Activated B cell treated with CpG ODN at 0.5 μM for 24 hours (primary cell): ENCODE measurements at regions not wholly inside any gene's neighbourhood (a gene's known extent, or its start where the extent isn't known, plus 50 kb on each side); places are given as distances from the start of the nearest gene placed in this dataset.

Experiments used
- ATAC-seq: fragments of 200-7000 bp; cut with Tn5 transposase; one replicate; pipeline ENCODE4 v1.10.0; 2021; ENCODE audit warnings: low read depth, mild to moderate bottlenecking, moderate library complexity
- CTCF ChIA-PET: fragments of 350-600 bp; sonication (Branson Sonifier 250); formaldehyde crosslinking; loops from one replicate; lab custom pipeline; 2021; ENCODE audit warnings: antibody characterized with exemption; lab: Charles Lee
- POLR2A ChIA-PET: fragments of 350-600 bp; sonication (Branson Sonifier 250); formaldehyde crosslinking; loops from one replicate; lab custom pipeline; 2021; ENCODE audit warnings: antibody characterized with exemption; lab: Charles Lee
- DNase-seq: peaks from one replicate; pipeline ENCODE4 v3.0.0; 2022
- H3K27ac Mint-ChIP-seq: one replicate; pipeline ENCODE4 v1.8.0; 2020; ENCODE audit warnings: mixed read lengths
- H3K27me3 Mint-ChIP-seq: one replicate; pipeline ENCODE4 v1.8.0; 2021; ENCODE audit warnings: mixed read lengths
- H3K36me3 Mint-ChIP-seq: one replicate; pipeline ENCODE4 v1.8.0; 2021; ENCODE audit warnings: low read depth, mixed read lengths
- H3K4me1 Mint-ChIP-seq: one replicate; pipeline ENCODE4 v1.8.0; 2021; ENCODE audit warnings: mixed read lengths
- H3K4me3 Mint-ChIP-seq: one replicate; pipeline ENCODE4 v1.8.0; 2020; ENCODE audit warnings: mild to moderate bottlenecking, mixed read lengths
- H3K9me3 Mint-ChIP-seq: one replicate; pipeline ENCODE4 v1.8.0; 2020; ENCODE audit warnings: mixed read lengths
- CTCF ChIP-seq: fragments of 200-600 bp; IDR thresholded peaks from one replicate; pipeline ENCODE4 v1.8.0; 2022; ENCODE audit warnings: antibody characterized with exemption, mild to moderate bottlenecking
- intact Hi-C: fragments of 100-400 bp; cut with micrococcal nuclease; formaldehyde crosslinking; loops from one replicate; pipeline ENCODE4 v1.15.1; 2024

DNA sequence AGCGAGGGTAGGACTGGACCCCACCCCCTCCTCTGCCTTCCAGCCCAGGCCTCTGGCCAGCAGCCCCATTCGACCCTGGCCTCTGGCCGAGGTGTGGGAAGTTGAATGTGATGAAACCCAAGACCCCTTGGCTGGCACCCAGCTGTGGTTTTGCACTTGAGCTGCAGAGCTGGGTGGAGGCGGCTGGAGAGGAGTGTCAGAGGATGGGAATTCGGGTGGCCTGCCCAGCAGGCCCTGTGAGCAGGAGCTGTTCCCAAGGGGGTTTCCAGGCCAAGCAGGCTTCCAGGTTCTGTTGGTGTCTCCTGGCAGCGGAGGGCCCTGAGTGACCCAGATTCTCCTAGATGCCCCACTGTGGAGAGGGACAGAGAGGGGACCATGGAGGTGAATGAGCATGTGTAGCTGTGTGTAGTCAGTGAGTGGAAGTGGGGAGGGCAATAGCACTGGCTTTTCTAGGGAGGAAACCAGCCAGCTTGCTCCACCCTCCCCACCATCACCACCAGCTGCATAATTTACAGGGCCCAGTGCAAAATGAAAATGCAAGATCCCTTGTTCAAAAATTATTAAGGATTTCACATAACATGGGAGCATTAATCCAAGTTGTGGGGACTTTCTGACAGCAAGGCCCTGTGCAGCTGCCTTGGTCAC lies 172.2 kb upstream of the HAAO start:
- Mint-ChIP-seq H3K4me1 (peaks cover 30% of the 10 kb centered on the region), H3K27ac (no peak overlapping the region), H3K27me3 (peaks cover 2% of the 10 kb centered on the region), H3K9me3 (no peaks in the 10 kb centered on the region), H3K4me3 (no peak overlapping the region), H3K36me3 (no peaks in the 10 kb centered on the region)
- POLR2A ChIA-PET: no interaction called here
- no peak for ATAC-seq
- CTCF ChIA-PET: interaction anchor here (1.9 kb wide), 1 partner anchor 520 kb away, joined by 7 read pairs; no protein-coding TSS in a partner anchor
- no peak for DNase-seq
- intact Hi-C loops: no loop called here
- TF ChIP-seq CTCF: no peak

GRCh38 chr2:42963452-42964068 lies 171.2 kb upstream of the HAAO start:
- CTCF ChIA-PET: interaction anchor here (0.8 to 1.9 kb wide), 3 partner anchors 11 to 521 kb away, joined by 4 to 7 read pairs (median 5); no protein-coding TSS in a partner anchor
- no peak overlapping the region for H3K27ac Mint-ChIP-seq
- H3K4me3 Mint-ChIP-seq: no peak overlapping the region
- TF ChIP-seq CTCF: no peak
- peaks cover 30% of the 10 kb centered on the region for H3K4me1 Mint-ChIP-seq
- peaks cover 2% of the 10 kb centered on the region for H3K27me3 Mint-ChIP-seq
- DNase-seq (no peak), ATAC-seq (no peak)
- POLR2A ChIA-PET: no interaction called here
- H3K36me3 Mint-ChIP-seq: no peaks in the 10 kb centered on the region
- no peaks in the 10 kb centered on the region for H3K9me3 Mint-ChIP-seq
- intact Hi-C loops: no loop called here

GRCh38 chr2:42962508-42962953 lies 170.1 kb upstream of the HAAO start:
- no peaks in the 10 kb centered on the region for H3K36me3 Mint-ChIP-seq
- ATAC-seq: peak; percentile 49
- intact Hi-C loops: no loop called here
- peaks cover 30% of the 10 kb centered on the region for H3K4me1 Mint-ChIP-seq
- H3K27ac Mint-ChIP-seq: peak overlapping the region; percentile 19
- ChIA-PET CTCF (interaction anchor here (1.2 kb wide), 2 partner anchors 267 to 522 kb away, joined by 4 to 5 read pairs; no protein-coding TSS in a partner anchor), POLR2A (interaction anchor here (0.6 kb wide), 1 partner anchor 145 kb away, joined by 4 read pairs; no protein-coding TSS in a partner anchor)
- H3K4me3 Mint-ChIP-seq: peak overlapping the region; percentile 51
- no peak for TF ChIP-seq CTCF
- H3K27me3 Mint-ChIP-seq: peaks cover 2% of the 10 kb centered on the region
- no peak for DNase-seq
- H3K9me3 Mint-ChIP-seq: no peaks in the 10 kb centered on the region

DNA sequence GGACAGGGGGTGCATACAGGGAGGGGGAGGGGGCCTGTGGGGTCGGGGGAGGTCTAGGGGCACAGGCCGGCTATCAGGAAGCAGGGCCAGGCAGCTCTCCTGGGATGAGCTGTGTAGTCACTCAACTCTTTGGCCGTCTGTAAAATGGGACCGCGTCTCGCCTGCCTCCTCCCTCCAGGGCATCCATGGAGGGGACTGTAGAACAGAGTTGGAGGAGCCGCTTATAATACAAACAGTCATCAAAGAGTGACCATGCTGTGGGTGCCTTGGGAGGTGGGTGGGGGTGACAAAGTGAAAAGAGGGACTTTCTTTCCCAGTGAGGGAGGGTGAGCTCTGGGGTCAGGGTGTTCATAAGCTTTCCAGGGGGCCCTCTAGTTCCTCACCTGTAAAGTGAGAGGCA lies 169.6 kb upstream of the HAAO start:
- Mint-ChIP-seq H3K27me3 (peaks cover 2% of the 10 kb centered on the region), H3K9me3 (no peaks in the 10 kb centered on the region), H3K27ac (no peak overlapping the region), H3K36me3 (no peaks in the 10 kb centered on the region), H3K4me3 (no peak overlapping the region), H3K4me1 (peaks cover 30% of the 10 kb centered on the region)
- intact Hi-C loops: no loop called here
- DNase-seq: no peak
- POLR2A ChIA-PET: interaction anchor here (0.6 kb wide), 1 partner anchor 146 kb away, joined by 4 read pairs; no protein-coding TSS in a partner anchor
- CTCF ChIA-PET: interaction anchor here (1.2 kb wide), 2 partner anchors 267 to 522 kb away, joined by 4 to 5 read pairs; no protein-coding TSS in a partner anchor
- peak; percentile 14 for ATAC-seq
- no peak for TF ChIP-seq CTCF

- intact Hi-C loops: no loop called here
- ChIA-PET CTCF (no interaction called here), POLR2A (no interaction called here)
- Mint-ChIP-seq H3K27ac (peak overlapping the region; percentile 13), H3K4me1 (peaks cover 32% of the 10 kb centered on the region), H3K36me3 (no peaks in the 10 kb centered on the region), H3K4me3 (peak overlapping the region; percentile 50), H3K27me3 (peaks cover 2% of the 10 kb centered on the region), H3K9me3 (no peaks in the 10 kb centered on the region)
- no peak for TF ChIP-seq CTCF
- ATAC-seq (no peak), DNase-seq (no peak)
Measured at GRCh38 chr2:42961385-42961811, 169.0 kb upstream of the HAAO start.
